DMS 273 treated with DMSO at 0.1 percent for 48 hours (cell line): ENCODE measurements at regions not wholly inside any gene's neighbourhood (a gene's known extent, or its start where the extent isn't known, plus 50 kb on each side); places are given as distances from the start of the nearest gene placed in this dataset.
"Not testable (repeated sequence)": the region's sequence is repeated elsewhere in the genome, so short reads cannot be mapped to it uniquely, and the experiment has no call there.

Experiments
- DNase-seq: peaks from one replicate; lab custom pipeline; 2025; lab: John Stamatoyannopoulos, UW

- no peak for DNase-seq
These were observed 80.5 kb downstream of the ZIC3 start for GRCh38 chrX:137646472-137646871.

GRCh38 chrX:137651647-137652046 lies 85.7 kb downstream of the ZIC3 start:
- DNase-seq: no peak

- DNase-seq: no peak
These were observed 86.2 kb downstream of the ZIC3 start for GRCh38 chrX:137652086-137652485.

- no peak for DNase-seq
These were observed 88.6 kb downstream of the ZIC3 start for GRCh38 chrX:137654481-137654880.

GRCh38 chrX:137667776-137668175 lies 101.8 kb downstream of the ZIC3 start:
- no peak for DNase-seq

- DNase-seq: no peak
These were observed 118.7 kb downstream of the ZIC3 start for GRCh38 chrX:137684591-137684990.

- no peak for DNase-seq
These were observed 129.5 kb downstream of the ZIC3 start for GRCh38 chrX:137695417-137695816.

GRCh38 chrX:137707348-137707747 lies 141.4 kb downstream of the ZIC3 start:
- no peak for DNase-seq

- DNase-seq: no peak
These were observed 176.9 kb downstream of the ZIC3 start for GRCh38 chrX:137742846-137743245.

GRCh38 chrX:137743414-137743813 lies 177.5 kb downstream of the ZIC3 start:
- DNase-seq: no peak

GRCh38 chrX:137746289-137746688 lies 180.4 kb downstream of the ZIC3 start:
- DNase-seq: no peak

- DNase-seq: no peak
These were observed 181.5 kb downstream of the ZIC3 start for GRCh38 chrX:137747244-137748043.

- no peak for DNase-seq
These were observed 182.9 kb downstream of the ZIC3 start for GRCh38 chrX:137748827-137749226.

GRCh38 chrX:137749246-137749645 lies 183.3 kb downstream of the ZIC3 start:
- DNase-seq: no peak

GRCh38 chrX:137771537-137771936 lies 205.6 kb downstream of the ZIC3 start:
- no peak for DNase-seq

GRCh38 chrX:137792214-137792613 lies 226.3 kb downstream of the ZIC3 start:
- DNase-seq: no peak

- DNase-seq: not testable (repeated sequence)
These were observed 232.0 kb downstream of the ZIC3 start for GRCh38 chrX:137797926-137798325.

GRCh38 chrX:137823257-137823656 lies 257.3 kb downstream of the ZIC3 start:
- no peak for DNase-seq

GRCh38 chrX:137847376-137847775 lies 281.4 kb downstream of the ZIC3 start:
- no peak for DNase-seq

- no peak for DNase-seq
These were observed 282.5 kb downstream of the ZIC3 start for GRCh38 chrX:137848266-137848905.

GRCh38 chrX:137852502-137852901 lies 286.6 kb downstream of the ZIC3 start:
- no peak for DNase-seq

GRCh38 chrX:137855490-137855889 lies 289.6 kb downstream of the ZIC3 start:
- DNase-seq: no peak

- DNase-seq: no peak
These were observed 292.2 kb downstream of the ZIC3 start for GRCh38 chrX:137858106-137858505.

GRCh38 chrX:137878401-137878800 lies 312.5 kb downstream of the ZIC3 start:
- DNase-seq: no peak
